ENCODE measurements at regions not wholly inside any gene's neighbourhood (a gene's known extent, or its start where the extent isn't known, plus 50 kb on each side); places are given as distances from the start of the nearest gene placed in this dataset.

DNA sequence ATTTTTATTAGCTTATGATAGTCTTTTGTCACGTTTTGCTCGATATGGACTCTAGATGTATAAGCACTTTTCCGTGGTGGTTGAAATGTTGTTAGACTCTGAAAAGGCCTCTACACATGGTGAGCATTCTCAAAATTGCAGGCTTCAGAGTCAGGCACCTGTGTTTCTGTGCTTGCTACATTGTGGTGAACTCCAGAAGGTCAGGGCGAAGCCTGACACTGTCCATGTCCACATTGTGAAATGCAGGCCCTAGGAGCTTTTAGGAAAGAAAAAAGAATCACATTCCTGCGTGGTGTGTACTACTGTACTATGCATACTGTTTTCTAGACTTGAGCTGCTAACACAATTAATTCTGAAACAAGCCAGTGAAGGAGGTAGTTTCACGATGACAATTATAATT is 86.3 kb downstream of the HS3ST1 start:
- FAIRE-seq: no peak

DNA sequence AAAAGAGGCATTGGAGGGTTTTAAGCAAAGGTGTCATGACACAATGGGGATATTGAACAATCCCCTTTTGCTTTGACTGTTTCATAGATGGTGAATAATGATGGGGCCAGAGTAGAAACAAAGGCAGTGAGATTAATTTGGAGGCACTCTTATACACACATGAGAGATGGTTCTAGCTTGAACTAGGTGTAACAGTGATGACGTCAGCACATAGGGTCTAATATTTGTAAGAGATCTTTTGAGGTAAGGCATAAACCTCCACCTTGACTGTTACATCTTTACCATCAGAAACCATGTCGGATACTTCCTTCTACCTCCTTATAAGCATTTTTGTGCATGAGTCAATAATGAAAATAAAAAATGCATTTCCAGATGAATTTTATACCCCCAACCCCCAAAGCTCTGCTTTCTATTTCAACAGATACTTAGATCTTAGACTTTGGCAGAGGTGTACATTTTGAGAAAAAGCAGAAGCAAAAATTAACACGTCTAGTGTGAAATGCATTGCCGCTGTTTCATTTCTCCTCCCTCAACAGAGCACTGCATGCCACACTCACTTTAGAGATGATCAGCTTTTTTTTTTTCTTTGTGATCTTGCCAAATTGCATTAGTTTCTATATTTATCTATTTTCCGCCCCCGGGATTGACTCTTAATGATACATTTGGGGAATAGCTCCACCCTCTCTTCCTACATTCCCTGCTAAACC is 87.2 kb downstream of the HS3ST1 start:
- FAIRE-seq: no peak

DNA sequence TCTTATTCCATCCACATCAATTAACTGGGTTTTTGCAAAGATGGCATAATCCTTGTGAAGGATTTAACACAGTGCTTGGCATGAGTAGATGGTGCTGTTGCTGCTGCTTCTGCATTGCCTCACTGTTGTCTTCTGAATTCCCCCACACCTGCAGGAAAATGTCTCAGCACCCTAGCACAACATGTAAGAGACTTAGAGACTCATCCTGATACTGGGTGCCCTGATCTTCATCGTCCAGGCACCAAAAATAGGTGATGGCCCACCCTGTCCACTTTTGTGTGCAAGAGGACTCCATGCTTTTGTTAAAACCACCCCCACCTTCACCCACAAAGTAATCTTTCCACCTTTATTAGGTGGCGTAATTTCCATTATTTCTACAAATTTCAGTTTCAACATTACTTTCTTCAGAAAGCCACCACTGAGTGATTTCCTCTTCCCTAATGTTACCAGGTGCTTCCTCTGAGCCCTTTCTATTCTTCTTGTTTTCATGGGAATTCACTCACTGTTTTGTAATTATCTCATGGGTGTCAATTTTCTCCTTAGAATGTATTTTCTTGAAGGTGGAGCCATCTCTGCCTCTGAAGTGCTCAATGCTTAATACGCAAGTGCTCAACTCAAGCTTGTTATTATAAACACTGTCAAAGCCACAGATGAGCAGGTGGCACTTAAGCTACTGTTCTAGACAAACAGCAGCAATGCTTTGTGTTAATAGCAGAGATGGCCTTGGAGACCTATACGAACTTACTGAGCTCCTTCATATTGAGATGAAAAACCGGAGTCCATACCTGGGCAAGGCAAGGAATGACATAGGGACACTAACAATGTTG is 89.5 kb downstream of the HS3ST1 start:
- FAIRE-seq: no peak

DNA sequence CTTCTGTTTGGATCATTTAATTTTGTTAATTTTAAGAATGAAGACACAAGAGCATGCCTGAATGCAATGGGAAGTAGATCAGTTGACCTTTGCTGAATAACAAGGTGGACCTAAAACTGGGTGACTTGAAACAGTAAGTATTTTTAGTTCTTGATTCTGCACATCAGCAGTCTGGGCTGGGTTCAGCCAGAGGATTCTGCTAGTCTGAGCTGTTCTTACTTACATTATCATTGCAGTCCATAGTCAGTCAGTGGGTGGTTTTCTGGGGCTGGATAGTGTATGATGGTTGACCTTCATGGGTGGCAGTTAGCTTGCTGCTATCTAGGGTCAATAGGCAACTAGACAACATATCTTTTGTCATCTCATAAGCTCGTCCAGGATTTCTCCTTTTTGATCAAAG is 91.4 kb downstream of the HS3ST1 start:
- FAIRE-seq: no peak

DNA sequence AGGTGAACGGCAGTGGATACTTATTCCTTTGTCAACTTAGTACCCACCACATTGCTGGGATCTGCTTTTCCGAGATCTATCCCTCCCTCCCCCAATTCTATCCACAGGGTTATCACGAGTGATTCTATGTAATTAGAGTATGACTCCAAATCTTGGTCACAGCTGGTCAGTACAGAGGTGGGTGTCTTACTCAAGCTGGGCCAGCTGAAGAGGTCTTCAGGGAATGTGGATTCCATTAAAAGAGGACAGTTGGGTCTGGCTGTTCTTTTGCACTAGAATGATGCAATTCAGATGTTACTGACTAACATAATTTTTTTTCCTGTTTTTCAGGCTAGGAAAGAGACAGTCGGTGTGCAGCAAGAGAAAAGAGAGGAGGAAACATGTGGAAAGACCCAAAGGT is 92.3 kb downstream of the HS3ST1 start:
- FAIRE-seq: no peak

DNA sequence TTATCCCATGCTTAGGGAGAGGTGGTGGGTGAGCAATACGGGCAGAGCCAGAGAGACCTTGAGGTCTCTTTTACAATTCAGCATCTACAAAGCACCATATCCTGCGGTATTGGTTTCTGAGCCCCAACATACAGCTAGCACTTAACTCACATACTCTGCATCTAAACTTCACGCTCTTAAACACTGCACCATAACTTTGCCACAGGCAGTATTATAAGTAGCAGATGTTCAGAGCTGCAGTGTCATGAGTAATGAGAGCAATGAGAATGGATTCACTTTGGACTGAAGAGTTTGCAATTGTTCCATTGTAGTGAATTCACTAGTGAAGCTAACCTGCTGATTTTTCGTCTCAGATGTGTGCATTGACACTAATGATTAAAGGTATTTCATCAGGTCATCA is 93.8 kb downstream of the HS3ST1 start:
- no peak for FAIRE-seq

DNA sequence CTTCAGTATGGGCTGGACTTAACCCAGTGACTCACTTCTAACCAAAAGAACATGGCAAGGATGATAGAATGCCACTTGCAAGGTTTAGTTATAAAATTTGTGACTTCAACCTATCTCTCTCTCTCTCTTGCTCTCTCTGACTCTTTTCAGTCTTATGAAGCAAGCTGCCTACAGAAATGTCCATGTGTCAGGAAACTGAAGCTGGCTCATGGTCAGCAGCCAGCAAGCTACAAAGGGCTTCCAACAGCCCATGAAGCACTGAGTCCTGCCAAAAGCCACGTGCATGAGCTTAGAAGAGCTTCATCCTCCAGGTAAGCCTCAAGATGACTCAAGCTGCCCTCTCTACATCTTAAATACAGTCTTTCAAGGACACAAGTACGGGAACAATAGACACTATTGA is 100.3 kb downstream of the HS3ST1 start:
- FAIRE-seq: no peak

DNA sequence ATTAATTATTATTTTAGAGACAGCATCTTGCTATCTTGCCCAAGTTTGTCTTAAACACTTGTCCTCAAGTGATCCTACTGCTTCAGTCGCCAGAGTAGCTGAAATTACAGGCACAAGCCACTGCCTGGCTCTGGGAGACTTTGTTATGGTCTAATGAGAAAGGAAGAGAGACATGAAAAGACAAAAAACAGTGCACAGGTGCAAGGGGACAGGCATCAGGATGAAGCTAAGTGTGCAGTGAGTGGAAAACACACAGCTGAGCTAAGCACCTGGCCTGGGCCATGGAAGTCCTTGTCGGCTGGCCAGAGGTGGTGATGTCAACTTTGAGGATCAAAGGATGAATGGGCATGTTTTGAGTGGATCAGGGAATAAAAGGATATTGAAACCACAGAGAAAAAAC is 102.7 kb downstream of the HS3ST1 start:
- no peak for FAIRE-seq

DNA sequence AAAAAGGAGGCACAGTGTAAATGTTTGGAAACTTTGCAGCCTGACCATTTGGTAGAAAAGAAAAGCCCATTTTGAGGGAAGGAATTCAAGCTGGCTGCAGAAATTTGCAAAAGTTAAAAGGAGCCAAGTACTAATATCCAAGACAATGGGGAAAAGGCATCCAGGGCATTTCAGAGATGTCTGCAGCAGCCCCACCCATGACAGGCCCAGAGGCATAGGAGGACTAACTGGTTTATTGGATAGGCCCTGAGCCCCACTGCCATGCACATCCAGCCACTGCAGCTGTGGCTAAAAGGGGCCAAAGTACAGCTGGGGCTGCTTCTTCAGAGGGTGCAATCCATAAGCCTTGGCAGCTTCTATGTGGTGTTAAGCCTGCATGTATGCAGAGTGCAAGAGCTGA is 104.9 kb downstream of the HS3ST1 start:
- no peak for FAIRE-seq

DNA sequence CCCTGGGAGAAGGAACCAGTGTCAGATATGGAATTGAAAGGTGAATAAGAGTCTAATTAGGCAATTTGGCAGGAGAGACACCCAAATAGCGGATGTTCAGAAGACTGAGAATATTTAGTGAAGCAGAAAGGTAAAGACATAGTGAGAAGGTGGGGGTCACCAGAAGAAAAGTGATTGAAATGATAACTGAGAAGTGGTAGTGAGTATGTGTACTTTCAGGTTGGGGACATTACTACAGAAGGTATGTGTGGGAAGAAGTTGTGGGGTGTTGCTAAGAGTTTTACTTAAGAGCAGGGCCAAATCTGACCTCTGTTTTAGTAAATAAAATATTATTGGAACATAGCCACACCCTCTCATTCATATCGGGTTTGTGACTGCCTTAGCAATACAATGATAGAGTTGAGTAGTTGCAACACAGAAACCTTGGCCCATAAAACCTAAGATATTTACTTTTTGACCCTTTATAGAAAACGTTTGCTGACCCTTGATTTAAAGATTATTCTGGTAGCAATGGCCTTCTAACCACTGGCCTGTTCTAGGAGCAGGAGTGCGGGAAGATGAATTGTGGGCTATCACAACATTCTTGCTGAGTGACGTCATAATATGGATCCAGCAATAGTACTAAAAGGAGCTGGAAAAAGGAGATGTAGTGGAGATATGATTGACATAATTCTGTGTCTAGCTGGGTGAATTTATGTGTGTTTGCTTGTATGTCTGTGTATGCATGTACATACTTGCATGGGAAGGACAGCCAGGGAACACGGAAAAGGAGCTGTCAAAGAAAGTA is 115.3 kb downstream of the HS3ST1 start:
- no peak for FAIRE-seq

DNA sequence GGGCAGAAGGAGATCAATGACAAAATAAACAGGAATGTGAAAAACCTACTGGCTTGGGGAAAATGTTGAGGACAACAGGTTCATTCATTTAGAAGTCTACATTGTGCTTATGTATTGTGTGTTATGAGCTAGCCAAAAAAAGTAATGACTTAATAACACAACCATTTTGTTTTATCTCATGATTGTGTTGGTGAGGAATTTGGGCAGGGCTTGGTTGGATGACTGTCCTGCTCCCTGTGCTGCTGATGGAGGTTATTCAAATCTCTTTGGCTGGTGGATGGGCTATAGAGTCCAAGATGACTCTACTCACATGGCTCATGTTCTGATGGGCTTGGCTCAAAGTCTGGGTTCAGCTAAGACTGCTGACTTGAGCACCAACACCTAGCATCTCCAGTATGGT is 116.3 kb downstream of the HS3ST1 start:
- no peak for FAIRE-seq

DNA sequence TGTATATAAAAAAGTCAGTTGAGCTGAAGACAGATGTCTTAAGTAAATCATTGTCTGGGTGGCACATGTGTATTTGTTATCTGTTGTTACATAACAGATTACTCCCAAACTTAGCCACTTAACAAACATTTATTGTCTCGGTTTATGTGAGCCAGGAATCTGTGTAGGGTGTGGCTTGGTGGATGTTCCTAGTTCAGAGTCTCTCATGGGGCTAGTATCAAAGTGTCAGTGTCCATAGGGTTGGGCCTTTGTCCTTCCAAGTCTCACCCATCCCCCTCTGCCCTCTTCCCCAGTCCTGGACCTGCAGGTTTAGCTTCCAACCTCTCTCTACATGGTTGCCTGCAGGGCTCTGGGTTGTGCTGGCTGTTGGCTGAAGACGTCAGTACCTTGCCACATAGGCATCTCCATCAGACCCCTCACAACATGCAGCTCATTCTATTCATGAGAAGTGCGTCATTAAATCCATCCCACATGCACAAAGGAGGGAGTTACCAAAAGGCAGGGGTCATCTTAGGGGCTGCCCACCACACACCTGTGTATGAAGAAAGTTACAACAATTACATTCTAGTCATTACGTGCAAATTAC is 127.5 kb downstream of the HS3ST1 start:
- FAIRE-seq: no peak

DNA sequence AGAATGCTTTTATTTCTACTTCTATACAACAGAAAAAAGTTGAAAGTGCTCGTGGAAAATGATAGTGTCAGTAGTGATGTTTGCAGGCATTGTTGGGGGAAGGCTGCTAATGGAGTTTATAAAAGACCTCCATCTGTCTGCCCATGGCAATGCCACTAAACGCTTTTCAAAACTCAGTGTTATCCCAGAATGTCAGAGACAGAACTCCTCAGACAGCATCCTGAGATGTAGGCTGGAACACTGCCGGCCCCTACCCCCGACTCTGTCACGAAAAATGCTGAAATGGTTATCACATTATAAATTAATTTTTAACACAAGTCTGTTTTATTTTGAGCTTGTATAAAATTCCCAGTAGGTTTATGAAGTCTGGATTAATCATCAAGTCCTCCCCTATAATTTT is 128.9 kb downstream of the HS3ST1 start:
- FAIRE-seq: no peak

DNA sequence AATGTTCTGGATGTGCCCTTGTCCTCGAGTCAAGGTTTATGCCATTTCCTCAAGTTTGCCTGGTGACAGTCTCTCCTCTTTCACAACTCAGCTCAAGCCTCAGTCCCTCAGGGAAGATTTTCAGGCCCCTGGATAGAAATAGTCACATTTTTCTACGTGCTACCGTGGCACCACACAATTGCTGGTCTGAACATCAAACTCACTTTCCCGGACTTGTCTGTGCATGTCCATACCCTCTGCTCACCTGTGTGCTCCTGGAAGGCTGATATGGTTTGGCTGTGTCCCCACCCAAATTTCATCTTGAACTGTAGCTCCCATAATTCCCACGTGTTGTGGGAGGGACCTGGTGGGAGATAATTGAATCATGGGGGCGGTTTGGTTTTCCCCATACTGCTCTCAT is 129.7 kb downstream of the HS3ST1 start:
- FAIRE-seq: no peak

DNA sequence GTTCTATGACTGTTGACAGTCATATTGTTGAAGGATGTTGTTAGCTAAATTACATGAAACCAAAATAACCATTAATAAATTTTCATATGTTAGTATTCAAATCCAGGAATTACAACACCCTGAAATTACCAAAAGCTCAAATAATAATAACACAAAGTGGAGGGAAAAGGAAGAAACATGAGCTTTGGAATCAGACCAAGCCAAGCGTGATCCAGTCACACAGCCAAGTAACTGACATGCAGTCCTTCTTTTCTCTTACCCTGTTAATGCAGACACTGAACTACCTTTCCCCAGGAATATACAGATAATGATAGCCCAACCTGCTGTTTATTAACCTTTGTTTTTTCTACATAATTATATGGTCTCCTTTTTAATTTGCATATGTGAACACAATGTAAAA is 130.2 kb downstream of the HS3ST1 start:
- no peak for FAIRE-seq

DNA sequence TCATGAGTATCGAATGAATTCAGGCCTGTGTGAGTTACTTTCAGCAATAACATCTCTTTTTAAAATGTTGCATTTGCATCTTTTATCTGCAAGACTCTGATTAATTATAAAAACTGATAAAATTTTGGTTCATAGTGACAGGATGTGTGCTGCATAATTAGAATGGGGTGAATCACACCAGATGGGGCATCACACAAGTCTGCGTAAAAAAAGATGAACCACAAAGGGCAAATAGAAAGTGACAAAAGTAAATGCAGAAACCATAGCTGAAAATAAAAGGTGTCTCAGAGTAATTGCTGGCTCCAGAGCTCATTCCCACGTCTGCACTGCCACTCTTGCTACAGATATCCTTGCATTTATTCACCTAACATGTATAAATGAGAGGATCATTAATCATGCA is 131.1 kb downstream of the HS3ST1 start:
- no peak for FAIRE-seq

DNA sequence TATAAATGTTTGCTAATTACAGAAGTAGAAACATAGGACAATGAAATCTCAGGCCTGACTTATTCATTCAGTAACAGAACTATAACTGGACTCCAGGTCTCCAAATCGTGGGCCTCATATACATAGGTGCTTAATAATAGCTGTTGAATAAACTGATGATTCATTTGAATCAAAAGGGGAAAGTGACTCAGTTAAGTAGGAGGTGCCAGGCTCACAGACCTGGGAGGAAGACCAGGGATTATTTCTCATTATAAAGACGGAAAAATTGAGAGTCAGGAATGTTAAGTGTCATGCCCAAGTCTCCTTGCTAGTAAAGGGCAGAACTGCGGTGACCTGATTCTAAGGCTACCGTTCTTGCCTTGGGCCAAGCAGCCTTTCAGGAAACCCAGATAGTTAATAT is 131.5 kb downstream of the HS3ST1 start:
- FAIRE-seq: no peak

DNA sequence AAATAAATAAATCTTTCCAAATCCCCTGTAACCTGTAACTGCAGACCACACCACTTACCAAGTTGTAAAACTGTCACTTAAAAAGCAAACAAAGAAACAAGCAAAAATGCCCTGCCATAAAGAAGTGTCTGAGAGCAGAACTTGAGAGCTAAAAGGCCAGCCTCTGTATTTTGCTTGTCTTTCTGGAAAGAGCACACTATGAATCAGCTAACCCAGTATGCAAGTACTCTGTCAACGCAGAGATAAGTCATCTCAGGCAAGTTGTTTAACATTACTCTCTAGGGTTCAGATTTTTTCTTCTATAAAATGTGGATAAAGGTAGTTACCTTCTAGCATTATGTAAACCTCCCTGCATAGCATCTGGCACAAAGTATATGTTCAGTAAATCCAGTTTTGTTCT is 134.8 kb downstream of the HS3ST1 start:
- FAIRE-seq: no peak

DNA sequence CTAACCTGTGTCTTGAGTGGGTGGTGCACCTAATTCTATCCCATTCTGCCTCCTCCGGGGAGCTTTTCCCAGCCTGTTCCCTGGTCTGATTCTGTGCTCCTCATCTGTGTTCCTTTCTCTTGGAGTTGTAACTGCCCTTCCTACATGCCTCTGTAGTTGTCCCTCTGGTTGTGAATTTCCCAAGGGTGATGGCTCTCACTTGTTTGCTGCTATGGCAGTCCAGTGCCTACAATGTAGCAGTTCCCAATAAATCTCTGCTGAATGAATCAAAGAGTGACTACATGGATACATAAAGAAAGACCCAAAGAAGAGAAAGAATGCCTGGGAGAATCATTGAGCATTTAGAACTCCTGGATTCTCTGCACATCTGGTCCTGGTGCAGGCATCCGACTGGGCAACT is 141.6 kb downstream of the HS3ST1 start:
- no peak for FAIRE-seq

DNA sequence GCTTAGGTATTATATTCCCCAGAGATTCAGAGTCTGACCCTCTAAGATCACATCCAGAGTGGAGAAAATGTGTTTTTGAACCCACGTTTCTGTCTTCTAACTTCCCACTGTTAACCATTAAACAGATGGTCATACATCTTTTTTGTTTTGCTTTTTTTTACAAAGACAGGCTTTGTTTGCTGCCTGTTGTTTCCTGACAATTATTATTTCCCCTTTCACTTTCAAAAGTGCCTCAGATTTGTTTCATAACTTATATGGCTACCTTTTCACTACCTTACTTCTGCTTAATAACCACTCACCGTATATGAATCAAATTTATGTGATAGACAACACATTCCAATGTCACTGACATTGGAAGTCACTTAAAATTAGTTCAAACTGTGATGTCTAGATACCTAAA is 142.2 kb downstream of the HS3ST1 start:
- FAIRE-seq: no peak

DNA sequence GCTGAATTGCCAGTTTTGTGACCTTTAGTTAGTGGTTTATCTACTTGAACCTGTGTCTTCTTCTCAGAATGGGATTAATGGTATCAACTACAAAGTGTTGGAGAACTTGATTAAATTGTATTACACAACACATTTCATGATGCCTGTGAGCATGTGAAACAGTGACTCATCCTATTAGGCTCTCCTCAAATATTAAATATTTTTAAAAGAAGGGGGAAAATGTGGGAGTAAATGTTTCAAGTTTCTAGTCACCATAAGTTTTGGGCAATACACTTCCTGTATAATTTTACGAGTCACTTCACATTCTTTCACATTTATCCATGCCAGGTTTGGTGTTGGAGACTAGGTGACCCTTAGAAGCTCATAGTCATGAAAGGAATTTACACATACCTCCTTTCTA is 147.0 kb downstream of the HS3ST1 start:
- no peak for FAIRE-seq

DNA sequence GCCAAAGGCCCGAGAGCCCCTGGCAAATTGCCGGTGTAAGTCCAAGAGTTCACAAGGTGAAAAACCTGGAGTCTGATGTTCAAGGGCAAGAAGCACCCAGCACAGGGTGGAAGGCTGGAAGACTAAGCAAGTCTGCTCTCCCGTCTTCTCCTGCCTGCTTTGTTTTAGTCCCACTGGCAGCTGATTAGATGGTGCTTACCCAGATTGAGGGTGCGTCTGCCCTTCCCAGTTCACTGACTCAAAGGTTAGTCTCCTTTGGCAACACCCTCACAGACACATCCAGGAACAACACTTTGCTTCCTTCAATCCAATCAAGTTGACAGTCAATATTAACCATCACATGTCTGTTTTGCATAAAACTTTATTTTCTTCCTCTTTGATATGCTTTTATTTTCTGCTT is 157.4 kb downstream of the HS3ST1 start:
- no peak for FAIRE-seq

DNA sequence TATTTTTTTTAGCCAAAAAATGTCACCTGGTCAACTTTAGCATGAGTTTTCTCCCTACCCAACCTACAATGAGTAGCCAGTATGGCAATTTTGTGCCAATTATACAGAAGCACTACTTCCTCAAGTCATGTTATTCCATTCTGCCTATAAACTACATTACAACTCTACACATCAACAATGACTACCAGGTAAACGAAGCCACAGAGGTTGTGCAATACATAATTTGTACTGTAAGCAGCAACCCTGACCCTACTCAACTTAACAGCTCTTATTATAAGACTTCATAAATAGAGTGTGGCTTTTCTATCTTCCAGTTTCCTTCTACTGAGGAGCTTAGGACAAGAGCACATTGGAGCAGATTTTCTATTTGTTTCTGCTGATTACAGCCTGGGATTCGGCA is 160.5 kb downstream of the HS3ST1 start:
- FAIRE-seq: no peak

DNA sequence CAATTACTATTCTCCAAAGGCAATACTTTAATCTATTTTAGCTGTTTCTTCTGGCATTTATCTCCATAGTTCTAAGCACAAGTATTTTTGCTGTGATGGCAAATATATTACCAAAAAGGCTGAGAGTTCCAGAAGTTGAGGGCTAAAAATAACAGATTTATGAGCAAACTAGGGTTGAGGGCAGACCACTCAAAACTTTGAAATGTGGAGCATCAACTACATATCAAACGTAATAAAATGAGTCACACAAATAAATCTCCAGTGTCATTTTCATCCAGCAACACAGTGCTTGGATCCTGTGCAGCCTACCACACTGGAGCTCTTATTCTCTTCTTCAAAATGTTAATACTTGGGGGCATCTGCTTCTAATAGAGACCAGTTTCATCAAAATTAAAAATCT is 163.9 kb downstream of the HS3ST1 start:
- FAIRE-seq: no peak

Data from TTC549 (cell line).